HG03045 (cell line): ENCODE measurements at regions not wholly inside any gene's neighbourhood (a gene's known extent, or its start where the extent isn't known, plus 50 kb on each side); places are given as distances from the start of the nearest gene placed in this dataset.

Experiments
- ATAC-seq: cut with Tn5 transposase; IDR thresholded peaks from one replicate; pipeline ENCODE4 v1.9.1; 2021; ENCODE audit warnings: mild to moderate bottlenecking, moderate library complexity; ENCODE audit not compliant: unreplicated experiment

GRCh38 chr10:83346266-83346910 is 792.9 kb upstream of the GHITM start:
- no peak for ATAC-seq

DNA sequence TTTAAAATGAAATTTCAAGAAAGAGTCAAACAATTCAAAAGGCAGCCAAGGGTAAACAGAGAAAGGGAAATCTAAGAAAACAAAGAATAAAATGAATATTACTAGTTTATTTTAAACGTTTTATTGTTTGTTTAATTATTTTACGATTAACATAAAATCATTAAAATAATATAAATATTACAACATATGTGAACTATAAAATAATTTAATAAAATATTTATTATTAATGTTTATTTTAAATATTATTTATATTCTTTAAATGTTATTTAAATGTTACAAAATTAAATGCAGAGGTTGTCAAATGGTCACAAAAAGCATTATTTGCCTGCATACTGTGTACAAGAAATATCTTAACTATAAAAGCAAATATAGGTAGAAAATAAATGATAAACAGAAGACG is 786.7 kb upstream of the GHITM start:
- ATAC-seq, result no peak

GRCh38 chr10:83354456-83354855 is 784.9 kb upstream of the GHITM start:
- no peak for ATAC-seq

- no peak for ATAC-seq
These were observed 782.3 kb upstream of the GHITM start for GRCh38 chr10:83357004-83357403.

DNA sequence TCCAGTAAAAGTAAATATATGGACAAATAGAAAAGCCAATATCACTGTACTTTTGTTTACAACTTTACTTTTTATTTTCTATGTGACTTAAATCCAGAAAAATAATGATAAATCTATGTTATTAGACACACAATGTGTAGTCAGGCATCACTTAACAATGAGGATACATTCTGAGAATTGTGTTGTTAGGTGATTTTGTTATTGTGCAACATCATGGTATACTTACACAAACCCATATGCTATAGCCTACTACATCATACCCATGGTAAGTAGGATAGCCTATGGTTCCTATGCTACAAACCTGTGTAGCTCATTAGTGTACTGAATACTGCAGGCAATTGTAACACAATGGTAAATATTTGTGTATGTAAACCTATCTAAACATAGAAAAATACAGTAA is 781.7 kb upstream of the GHITM start:
- ATAC-seq, result no peak

DNA sequence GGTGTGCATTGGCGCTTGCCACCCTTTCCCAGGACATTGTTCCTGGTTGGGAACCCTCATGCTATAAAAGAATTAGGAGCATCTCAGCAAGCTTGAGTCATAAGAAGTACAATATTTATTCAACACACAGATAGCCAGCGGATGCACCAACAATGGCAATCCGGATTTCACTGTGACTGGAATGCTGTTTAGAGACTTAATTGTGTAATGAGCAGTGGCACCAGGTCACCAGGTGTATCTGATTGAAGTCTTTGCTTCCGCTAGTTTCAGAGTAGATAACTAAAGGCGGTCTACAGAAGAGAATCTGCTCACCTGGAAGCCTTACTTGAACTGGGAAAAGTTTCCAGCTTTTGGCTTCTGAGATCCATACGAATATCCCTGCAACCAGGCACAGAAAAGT is 772.3 kb upstream of the GHITM start:
- ATAC-seq, result no peak

- ATAC-seq, result no peak
These were observed 767.4 kb upstream of the GHITM start for GRCh38 chr10:83371696-83372490.

DNA sequence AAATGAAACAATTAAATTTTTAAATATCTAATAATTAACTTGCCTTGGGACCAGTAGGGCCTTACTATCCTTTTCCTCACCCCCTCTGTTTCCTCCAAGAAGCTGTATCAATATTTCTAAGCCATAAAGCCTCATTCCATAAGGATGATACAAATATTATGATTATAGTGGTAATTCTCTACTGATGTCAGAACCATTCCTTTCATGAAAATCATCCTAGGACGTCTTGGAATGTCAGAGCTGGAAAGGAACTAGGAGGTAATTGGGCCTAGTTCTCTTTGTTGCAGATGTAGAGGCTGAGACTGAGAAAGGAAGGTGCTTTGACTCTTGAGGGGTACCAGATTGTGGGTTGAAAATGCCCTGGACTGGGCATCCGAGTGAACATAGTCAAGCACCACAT is 766.7 kb upstream of the GHITM start:
- no peak for ATAC-seq

GRCh38 chr10:83373671-83374070 is 765.6 kb upstream of the GHITM start:
- ATAC-seq, result no peak

DNA sequence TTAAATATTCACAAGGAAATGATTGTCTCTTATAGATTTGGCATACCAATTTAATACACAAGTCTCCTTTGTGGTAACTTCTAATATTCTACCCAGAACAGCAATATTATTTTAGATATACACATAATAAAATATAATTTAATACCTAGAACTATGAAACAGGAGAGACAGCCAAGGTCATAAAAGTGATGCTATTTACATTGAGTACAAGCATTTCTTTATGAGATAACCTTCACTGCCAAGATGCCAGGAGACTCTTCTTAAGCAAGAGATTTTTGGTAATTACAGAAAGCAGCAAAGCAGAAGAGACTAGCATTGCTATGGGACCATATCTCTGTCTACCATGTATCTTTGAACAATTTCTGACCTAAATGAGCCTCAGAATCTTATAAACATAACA is 764.6 kb upstream of the GHITM start:
- no peak for ATAC-seq

DNA sequence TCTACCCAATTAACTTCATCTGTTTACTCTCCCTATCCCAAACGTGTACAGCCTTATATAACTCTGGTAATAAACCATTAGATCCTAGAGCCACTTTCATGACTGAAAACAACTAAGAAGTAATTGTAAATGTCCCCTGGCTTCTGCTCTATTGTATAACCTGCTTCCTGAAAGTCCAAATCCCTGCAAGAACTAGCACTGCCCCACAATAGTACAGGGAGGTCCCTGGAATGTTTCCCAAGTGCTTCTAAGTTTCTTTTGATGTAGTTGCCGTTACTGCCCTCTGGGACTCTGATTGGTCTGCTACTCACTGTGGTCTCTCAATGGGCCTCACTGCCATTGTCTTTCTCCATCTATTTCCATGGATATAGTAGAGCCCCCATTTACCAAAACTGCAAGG is 764.0 kb upstream of the GHITM start:
- no peak for ATAC-seq

- ATAC-seq, result no peak
These were observed 741.5 kb upstream of the GHITM start for GRCh38 chr10:83397806-83398205.

- ATAC-seq, result no peak
These were observed 728.7 kb upstream of the GHITM start for GRCh38 chr10:83410570-83410969.

DNA sequence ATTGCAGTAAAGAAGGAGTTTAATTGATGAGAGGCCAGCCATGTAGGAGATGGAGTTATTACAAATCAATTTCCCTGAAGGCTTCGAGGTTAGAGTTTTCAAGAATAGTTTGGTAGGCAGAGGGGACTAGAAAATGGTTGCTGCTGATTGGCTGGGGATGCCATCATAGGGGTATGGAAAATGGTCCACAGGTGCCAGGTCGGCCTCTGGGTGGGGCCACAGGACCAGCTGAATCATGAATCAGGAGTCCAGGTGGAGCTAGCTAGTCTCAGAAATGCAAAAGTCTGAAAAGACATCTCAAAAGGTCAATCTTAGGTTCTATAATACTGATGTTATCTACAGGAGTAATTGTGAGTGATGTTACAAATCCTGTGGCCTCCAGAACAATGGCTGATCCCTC is 714.0 kb upstream of the GHITM start:
- ATAC-seq, result no peak

- ATAC-seq, result no peak
These were observed 712.2 kb upstream of the GHITM start for GRCh38 chr10:83427101-83427500.

- ATAC-seq, result no peak
These were observed 706.9 kb upstream of the GHITM start for GRCh38 chr10:83432261-83433045.

DNA sequence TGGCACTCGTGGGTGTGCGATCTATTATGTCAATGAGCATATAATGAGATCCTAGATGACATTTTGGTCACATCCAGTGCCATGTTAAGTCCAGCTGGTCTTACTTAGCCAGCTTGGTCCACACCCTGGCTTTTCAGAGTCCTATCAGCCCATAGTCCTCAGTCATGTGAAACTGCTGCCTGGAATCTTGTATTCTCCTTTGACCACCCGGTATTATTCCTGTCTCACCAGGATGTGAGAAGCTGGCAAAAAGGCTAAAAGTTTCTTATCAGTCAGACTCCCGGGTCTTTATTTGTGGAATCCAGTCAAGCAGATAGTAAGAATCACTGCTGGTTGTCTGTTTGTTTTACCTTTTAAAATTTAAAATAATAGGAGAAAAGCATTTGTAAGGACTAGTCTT is 705.6 kb upstream of the GHITM start:
- no peak for ATAC-seq

DNA sequence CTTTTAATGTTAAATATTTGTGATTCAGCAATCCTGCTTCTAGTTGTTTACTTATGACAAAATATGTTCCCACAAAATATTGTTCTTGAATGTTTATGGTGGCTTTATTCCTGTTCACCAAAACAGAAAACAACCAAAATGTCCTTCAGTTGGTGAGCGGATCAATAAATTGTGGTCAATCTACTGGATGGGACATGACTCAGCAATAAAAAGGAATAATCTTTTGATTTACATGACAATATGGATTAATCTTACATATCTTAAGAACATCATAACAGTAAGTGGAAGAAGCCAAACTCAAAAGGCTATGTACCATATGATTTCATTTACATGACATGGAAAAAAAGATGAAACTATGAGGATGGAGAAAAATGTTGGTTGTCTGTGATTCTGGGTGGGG is 691.3 kb upstream of the GHITM start:
- no peak for ATAC-seq

DNA sequence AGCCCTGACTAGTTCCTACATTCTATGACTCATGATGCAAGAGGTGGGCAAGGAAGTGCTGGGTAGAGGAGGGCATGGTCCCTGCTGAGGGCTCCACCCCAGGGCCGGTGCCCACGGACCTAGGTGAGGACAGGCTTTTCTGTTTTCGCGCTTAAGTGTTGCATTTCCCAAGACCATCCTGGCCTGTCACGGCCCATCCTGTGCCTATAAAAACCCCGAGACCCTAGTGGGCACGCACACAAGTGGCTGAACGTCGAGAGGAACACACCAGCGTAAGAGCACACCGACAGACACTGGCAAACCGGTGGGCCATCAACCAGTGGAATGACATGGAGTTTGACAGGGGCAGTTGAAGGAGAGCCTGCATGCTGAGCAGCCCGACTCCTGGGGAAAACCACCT is 680.7 kb upstream of the GHITM start:
- ATAC-seq, result no peak

DNA sequence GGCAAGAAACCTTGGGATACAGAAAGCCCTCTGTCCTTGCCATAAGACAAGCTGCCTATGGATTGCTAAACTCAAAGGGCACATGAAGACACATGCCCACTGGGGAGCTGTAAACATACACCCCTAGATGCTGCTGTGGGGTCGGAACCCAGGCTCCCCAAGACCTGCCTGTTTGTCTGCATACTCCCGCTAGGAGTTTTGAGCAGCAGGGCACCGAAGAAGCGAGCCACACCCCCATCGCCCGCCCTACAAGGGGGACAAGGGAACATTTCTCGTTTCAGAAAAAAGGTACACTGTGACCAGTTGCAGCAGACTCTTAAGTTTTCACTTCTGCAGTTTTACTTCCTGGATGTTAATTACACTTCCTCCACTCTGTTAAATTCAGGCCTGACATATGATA is 680.2 kb upstream of the GHITM start:
- ATAC-seq, result no peak

DNA sequence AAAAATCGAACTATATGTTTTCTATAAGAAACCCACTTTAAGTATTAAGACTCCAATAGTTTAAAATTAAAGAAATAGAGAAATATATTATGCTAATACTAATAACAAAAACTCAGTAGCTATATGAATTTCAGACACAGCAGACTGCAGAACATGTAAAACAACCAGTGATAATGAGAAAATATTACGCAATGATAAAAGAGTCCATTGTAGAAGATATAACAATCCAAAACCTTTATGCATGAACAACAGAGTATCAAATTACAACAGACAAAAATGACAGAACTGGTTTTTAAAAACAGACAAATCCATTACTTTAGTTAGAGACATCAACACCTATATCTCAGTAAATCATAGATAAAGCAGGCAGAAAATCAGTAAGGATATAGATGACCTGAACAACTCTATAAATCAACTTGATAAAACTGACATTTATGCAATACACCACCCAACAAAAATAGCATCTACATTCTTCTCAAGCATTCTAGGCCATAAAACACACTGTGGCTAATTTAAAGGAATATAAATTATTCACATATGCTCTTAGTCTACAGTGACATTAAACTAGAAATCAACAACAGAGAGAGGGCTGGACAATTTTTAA is 669.5 kb upstream of the GHITM start:
- ATAC-seq, result no peak

DNA sequence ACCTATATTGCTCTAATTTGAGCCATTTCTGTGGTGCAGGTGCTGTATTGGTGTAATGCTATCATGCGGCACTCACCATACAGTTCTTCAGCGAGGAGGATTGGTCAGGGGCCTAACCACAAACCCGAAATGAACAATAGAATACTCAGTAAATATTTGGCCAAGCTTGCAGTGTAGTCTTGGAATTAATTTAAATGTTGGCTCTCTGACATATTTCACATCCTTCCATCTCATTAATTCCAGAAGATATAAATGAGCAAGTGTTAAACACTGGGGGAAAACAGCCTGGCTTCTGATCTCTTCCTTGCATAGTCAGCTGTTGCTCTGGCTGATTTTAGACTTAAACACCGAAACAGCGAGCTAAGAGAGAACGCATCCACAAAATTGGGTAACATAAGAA is 663.1 kb upstream of the GHITM start:
- ATAC-seq, result no peak
